ENCODE measurements at regions not wholly inside any gene's neighbourhood (a gene's known extent, or its start where the extent isn't known, plus 50 kb on each side); places are given as distances from the start of the nearest gene placed in this dataset.

GRCh38 chrX:22345884-22346283 lies 73.2 kb downstream of the CBLL2 start:
- Mint-ChIP-seq H3K4me1 (no peaks in the 10 kb centered on the region), H3K9me3 (no peaks in the 10 kb centered on the region), H3K4me3 (no peak overlapping the region), H3K36me3 (no peaks in the 10 kb centered on the region), H3K27ac (no peak overlapping the region), H3K27me3 (ENCODE audit: low read depth) (no peaks in the 10 kb centered on the region; the same call in 1 of the 2 replicates)
- CTCF ChIA-PET: no interaction called here
- DNase-seq (ENCODE audit: low spot score) (no peak), ATAC-seq (no peak)
- POLR2A ChIA-PET: no interaction called here
- TF ChIP-seq MLX (CRISPR knock-in tag; IDR thresholded peaks at IDR 0.05) (no peak), PRDM15 (CRISPR knock-in tag; IDR thresholded peaks at IDR 0.05) (no peak), CREB1 (CRISPR knock-in tag; IDR thresholded peaks at IDR 0.05) (no peak), ZNF219 (CRISPR knock-in tag; IDR thresholded peaks at IDR 0.05; ENCODE audit: borderline replicate concordance) (no peak), TEAD4 (CRISPR knock-in tag; IDR thresholded peaks at IDR 0.05) (no peak), MXD4 (CRISPR knock-in tag; IDR thresholded peaks at IDR 0.05; ENCODE audit: borderline replicate concordance) (no peak), HMGA2 (CRISPR knock-in tag; IDR thresholded peaks at IDR 0.05) (no peak), ZNF281 (CRISPR knock-in tag; IDR thresholded peaks at IDR 0.05) (no peak), NFE2L1 (CRISPR knock-in tag; IDR thresholded peaks at IDR 0.05) (no peak)

- Mint-ChIP-seq H3K9me3 (no peaks in the 10 kb centered on the region), H3K4me1 (peaks cover under 1% of the 10 kb centered on the region; the same call in 1 of the 2 replicates), H3K27ac (no peak overlapping the region), H3K4me3 (no peak overlapping the region), H3K36me3 (no peaks in the 10 kb centered on the region), H3K27me3 (ENCODE audit: low read depth) (no peaks in the 10 kb centered on the region)
- ChIA-PET CTCF (no interaction called here), POLR2A (no interaction called here)
- ATAC-seq: no peak
- no peak for DNase-seq (ENCODE audit: low spot score)
- TF ChIP-seq ATF1 (CRISPR knock-in tag; IDR thresholded peaks at IDR 0.05): no peak
- TF ChIP-seq STAT6 (CRISPR knock-in tag; conservative IDR thresholded peaks at IDR 0.05; ENCODE audit: low read depth): no peak
- no peak for TF ChIP-seq PREB (CRISPR knock-in tag; IDR thresholded peaks at IDR 0.05; ENCODE audit: borderline replicate concordance)
- TF ChIP-seq NFYB (CRISPR knock-in tag; conservative IDR thresholded peaks at IDR 0.05; ENCODE audit: low read depth): no peak
- no peak for TF ChIP-seq GTF2I (CRISPR knock-in tag; conservative IDR thresholded peaks at IDR 0.05)
- no peak for TF ChIP-seq ARID4B (CRISPR knock-in tag; IDR thresholded peaks at IDR 0.05; ENCODE audit: borderline replicate concordance)
- TF ChIP-seq HMGXB4 (CRISPR knock-in tag; IDR thresholded peaks at IDR 0.05): no peak
- TF ChIP-seq NFE2L1 (CRISPR knock-in tag; IDR thresholded peaks at IDR 0.05): no peak
Observed at GRCh38 chrX:22347491-22347890, 74.8 kb downstream of the CBLL2 start.

Data from WTC11 (cell line).